AG20443 (cell line): ENCODE measurements at regions not wholly inside any gene's neighbourhood (a gene's known extent, or its start where the extent isn't known, plus 50 kb on each side); places are given as distances from the start of the nearest gene placed in this dataset.

Source experiments
- DNase-seq: peaks from one replicate; pipeline ENCODE4 v3.0.0; 2012; ENCODE audit warnings: low spot score, mixed read lengths

DNA sequence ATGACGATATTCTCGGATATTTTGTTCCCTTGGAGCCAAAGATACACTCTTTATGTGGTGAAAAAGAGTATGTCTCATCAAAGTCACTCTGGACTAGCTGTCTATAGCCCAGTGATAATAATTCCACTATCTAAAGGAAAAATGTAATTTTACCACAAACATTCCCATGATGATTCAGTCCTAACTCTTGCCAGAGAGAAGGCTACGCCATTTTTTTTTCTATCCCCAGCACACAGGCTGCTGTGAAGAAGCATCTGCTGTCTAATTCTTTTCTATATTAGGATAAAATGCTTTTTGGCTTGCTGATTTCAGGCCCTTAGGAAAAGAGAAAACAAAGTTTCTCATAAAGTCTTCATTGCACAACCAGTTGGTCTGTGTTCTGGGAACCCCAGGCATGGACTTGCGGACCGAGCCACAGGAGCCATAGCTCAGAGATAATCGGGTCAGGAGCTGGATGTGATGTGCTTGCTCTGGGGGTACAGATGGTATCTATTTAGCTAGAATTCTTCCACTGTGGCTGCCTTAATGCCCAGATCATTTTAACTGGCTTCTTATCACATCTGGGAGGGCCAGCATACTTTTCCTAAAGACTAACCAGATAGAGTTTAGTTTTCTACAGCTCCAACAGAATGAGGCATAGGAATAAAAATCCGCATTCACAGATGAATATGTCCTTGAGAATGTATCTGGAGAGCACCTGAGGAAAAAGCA is 683.7 kb upstream of the ID4 start:
- peak; percentile 73 for DNase-seq

DNA sequence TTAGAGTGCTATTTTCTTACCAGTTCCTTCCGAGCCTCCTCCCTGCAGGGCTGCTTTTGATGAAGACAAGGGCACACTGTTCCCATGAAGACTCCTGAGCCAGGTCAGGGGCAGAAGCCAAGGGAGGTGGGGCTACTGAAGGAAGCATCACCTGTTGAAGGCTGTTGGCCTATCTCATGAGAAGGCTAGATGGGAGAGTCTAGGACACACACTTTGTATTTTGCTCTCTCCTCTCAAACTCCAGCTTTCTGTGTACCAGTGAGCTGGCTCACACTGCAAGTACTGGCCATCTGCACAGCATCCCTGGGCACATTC is 683.2 kb upstream of the ID4 start:
- DNase-seq, result peak; percentile 11

DNA sequence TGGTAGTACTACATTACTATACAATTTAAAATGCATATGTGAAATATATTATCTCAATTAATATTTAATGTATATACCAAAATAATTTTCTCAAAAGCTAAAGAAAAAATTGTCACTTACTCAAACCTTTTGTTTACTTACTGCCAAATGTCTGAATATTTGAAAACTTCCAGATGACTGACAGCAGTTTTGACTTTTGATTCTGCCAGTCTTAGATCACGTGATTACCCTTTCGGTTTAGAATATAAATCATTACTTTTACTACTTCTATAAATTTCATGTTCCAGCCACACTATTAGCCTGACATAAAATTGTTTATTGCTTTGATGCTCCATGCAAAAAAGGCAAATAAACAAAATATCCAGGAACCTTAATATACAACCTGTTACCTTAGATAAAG is 680.7 kb upstream of the ID4 start:
- no peak for DNase-seq

DNA sequence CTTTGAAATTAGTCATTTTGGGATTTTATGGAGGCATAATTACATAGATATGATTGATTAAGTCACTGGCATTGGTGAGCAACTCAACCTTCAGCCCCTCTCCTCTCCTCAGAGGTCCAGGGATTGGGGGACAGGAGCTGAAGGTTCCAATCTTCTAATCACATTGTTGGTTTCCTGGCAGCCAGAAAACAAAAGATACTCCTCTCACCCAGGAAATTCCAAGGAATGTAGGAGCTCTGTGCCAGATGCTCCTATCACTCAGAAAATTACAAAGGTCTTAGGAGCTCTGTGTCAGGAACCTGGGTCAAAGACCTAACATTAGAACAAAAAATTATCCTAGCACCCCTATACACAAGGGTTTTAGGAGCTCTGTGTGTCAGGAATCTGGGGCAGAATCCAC is 679.7 kb upstream of the ID4 start:
- no peak for DNase-seq

DNA sequence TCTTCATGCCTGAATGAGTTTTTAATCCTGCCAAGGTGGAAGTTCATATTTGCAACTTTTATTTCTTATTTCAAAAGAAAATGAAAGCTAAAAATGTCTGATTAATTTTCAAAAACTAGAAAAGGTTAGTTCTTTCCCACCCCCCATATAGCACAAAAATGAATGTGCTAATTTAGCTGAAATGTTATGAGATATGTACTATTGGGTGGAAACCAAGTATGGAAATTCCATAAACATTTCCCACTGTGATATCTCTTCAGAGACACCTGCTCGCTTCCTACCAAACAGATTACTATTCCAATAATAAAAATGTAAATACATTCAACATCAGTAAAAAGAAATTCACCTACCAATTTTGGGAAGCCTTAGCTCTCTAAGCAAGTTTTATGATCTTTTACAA is 678.6 kb upstream of the ID4 start:
- DNase-seq, result no peak

DNA sequence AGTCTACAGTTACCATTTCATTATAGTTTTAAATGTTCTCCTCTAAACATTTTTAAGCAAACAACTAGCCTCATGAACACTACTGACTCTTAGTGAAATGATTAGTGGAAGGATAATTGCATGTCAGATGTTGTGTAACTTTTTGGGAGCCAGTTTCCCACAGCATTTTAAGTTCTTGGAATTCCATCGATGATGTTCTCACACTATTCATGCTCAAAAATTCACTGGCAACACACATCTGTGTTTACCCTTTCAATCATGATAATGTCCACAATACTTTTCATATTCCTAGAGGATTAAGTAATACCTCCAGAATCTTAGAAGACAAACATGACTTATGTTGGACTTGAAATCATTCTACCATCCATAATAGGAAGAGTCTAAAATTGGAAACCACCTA is 678.1 kb upstream of the ID4 start:
- peak; percentile 52 for DNase-seq

DNA sequence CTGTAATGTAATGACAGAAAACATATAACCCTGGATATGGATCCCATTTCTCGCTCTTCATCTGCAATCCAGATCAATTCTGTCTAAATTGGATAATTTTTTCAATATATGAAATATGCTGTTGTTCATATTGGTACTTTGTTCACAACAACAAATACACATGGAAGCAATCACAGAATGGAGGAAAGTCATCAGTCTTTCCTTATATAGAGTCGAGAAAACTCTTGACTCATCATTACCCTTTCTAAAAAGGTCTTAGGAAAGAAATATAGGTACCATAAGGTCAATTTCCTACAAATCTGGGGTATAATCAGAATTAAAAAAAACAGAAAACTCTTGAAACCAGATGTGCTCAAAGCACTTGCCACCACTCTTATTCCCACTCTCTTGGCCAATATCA is 677.6 kb upstream of the ID4 start:
- no peak for DNase-seq

DNA sequence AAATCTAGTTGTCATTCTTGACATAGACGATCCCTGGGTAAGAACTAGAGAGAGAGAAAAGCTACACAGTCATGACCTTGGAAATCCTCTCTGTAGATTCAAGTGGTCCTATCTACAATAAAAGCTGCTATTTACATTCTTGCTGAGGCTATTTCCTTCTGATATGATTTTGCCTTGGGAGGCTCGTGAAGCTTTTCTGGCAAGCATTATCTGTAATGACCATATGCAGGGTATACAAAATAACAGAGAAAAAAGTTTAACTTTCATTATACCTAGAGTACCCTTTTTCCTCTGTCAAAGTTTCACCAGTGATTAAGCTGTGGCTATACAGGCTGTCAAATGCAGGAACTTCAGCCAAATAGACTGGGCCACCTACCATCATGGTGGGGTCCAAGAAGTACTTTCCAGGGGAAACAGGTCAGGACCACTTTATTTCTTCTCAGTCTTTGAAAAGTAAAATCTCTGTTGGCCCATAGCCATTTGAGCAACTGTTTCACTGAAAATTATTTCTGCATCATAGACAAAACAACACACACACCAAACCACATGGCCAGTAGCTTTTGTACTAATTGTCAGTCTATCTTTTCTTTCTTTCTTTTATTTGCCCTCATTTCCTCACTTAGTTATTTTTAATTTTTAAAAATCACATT is 677.0 kb upstream of the ID4 start:
- no peak for DNase-seq

DNA sequence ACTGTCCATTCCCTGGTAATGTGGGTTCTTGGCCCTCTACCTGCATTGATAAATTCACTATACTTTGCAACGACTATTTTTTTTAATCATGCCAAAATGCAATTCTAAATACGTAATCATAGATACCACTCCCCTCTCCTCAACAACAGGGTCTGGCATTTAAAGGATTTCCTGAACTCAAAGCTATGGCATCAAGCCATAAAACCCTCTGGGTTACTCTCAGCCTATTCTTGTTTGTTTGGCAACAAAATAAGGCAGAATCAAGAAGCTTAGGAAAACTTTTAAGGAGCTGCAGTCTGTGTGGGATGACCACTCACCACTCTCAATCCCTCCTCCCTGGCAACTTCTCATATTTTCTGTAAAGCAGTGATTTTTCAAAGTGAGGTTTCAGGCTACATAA is 669.9 kb upstream of the ID4 start:
- DNase-seq, result no peak

DNA sequence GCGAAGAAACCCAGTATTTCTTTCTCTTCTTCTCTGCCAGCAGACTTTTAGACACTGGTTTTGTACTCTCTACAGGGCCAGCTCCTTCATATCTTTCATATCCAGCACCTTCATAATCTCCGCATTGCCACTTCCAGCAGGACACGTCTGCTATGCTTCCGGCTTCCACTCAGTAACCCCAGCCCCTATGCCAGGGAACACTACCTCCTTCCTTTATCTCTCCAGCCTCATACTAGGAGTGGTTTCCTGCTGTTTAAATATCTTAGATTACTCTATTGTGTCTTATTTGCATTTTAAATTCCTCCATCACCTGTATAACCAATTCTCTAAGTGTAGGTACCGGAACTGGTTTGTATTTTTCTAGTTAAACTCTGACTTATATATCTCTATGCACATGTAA is 667.8 kb upstream of the ID4 start:
- no peak for DNase-seq

DNA sequence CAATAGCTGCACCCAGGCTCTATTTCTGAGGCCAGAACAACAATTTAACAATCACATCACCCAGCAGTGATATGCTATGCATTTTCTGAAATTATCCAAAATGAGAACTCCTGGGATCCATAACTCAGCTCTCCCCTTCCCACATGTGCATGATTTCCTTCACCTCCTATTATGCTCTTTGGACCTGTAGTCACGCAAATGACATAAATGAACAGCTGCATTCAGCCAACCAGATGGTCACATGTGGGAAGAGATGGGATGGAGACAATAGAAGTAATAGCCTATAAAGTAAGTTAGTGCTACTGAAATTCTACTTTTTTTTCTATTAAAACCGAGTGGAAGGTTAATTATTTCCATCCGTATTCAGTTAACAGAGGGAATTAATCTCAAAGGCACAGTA is 662.1 kb upstream of the ID4 start:
- no peak for DNase-seq

DNA sequence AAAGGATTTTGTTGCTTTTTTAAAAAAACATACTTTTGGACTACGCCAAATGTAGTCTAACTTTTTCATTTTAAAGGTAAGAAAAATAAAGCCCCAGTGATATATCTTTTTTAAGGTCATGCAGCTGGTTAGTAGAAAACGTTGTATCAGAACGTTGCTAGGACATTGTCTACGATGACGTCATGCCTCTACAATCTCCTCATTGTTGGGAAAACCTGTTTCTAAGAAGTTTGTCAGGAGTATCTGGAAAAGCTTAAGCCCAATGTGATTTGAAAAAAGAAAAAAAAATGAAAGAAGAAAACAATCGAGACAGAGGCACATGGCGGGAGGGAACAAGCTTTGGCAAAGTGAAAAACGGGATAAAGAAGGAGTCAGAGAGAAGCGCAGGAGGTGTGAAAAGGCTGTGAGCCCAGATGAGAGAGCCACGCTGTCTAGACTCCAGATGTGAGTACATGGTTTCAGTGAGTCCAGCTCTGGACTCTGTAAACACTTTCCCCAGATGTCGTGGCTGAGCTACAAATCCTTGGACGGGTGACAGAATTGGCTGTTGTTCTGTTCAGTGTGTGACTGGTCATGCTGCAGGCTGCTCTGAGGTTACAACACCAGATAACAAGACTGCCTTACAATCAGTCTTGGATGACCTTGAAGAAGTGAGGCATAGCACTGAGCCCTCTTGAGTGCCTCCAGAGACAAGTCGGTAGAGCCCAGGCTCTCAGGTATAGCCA is 656.7 kb upstream of the ID4 start:
- peak; percentile 88 for DNase-seq

DNA sequence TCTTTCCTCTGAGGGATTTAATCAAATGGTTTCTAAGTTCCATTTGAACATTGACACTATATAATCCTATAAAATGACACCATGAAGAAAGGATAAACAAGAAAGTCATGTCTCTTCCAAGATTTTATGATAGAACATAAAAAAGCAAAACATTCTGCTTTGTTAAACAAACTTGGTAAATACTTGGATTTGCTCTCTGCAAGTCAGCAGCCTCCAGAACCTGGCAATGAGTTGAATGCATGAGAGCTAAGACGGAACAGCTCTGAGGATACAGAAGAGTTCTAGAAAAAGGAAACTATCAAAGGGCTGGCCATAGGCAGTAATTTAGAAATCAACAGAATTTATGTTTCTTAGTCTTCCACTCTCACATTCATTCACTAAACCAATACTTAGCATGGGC is 656.0 kb upstream of the ID4 start:
- no peak for DNase-seq

DNA sequence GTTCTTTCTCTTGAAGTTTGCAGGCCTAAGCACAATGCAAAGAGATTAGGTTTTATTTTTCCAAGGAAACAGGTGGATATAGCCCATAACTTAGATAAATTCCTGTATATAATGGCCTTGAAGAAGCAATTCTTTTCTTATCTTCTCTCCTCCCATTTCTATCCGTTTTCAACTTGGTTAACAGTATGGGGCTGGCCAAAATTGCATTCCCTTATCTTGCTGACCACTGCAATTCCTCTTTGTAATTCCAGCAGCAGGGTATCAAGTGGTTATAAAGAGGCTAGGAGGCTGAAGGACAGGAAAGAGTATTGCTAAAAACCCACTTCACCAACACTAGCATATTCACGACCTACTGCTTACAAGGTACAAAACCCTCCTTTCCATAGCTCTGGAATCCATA is 643.5 kb upstream of the ID4 start:
- DNase-seq, result no peak

DNA sequence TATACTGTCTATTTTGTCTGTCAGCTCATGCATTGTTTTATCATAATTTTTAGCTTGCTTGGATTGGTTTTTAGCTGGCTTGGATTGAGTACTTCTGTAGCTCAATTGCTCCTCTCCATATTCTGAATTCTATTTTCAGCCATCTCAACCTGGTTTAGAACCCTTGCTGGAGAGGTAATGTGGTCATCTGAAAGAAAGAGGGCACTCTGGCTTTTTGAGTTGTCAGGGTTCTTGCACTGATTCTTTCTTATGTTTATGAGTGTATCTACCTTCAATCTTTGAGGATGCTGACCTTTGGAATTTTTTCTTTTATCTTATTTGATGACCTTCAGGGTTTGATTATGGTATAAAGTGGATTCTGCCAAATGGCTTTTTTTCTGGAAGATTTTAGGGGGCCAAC is 632.7 kb upstream of the ID4 start:
- DNase-seq, result no peak

DNA sequence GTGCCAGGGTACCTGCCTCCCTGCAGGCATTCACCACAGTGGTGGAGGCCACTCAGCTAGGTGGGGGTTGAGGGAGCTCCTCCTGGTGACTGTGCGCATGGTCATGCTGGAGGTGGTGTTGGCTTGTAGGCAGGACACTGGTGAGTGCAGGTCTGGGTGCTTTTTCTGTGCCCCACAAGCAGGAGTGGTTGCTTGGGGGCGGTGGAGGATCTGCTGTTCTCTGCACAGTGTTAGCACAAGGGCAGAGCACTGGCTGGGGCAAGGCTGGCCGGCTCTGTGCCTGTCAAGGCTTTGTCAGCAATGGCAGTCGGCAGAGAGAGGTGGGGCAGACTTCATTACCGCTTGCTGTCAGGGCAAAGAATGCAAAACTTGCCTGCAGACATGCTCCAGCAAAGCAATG is 632.1 kb upstream of the ID4 start:
- no peak for DNase-seq

DNA sequence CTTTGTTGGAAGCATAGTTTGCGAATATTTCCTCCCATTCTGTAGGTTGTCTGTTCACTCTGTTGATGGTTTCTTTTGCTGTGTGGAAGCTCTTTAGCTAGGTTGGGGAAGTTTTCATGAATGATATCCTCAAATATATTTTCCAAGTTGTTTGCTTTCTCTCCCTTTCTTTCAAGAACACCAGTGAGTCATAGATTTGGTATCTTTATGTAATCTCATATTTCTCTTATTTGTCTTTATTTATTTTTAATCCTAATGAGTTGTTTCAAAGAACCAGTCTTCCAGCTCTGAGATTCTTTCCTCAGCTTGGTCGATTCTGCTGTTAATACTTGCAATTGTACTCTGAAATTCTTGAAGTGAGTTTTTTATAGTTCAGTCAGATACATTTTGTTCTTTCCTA is 628.0 kb upstream of the ID4 start:
- DNase-seq, result no peak

DNA sequence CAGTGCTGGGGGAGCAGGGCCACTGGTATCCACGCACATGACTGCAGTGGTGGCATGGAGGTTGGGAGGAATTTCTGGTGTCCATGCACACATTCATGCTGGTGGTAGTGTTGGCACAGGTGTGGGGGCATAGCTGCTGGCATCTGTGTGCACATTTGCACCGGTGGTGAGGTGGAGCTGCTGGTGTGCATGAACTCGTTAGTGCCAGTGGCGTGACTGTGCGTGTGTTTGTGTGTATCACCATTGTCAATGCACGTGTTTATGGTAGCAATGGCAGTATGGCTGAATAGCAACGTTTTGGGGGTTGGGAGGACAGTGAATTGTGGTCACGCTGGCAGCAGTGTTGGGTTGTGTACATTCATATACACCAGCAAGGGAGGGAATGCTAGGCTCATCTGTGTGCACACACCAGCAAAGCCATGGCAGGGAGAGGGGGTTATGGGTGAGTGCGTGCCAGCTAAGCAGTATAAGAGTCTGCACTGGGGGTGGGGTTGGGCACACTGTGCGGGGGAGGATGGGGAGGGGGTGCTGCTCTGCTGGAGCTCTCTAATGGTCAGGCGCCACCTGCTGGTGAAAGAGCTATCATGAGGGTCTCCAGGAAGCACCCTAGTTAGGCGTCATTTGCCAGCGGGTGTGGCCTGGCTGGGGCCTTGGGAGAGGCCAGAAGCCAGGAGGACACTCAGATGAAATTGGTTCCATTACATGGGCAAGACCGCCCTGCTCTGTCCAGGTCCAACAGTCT is 626.1 kb upstream of the ID4 start:
- DNase-seq, result no peak

DNA sequence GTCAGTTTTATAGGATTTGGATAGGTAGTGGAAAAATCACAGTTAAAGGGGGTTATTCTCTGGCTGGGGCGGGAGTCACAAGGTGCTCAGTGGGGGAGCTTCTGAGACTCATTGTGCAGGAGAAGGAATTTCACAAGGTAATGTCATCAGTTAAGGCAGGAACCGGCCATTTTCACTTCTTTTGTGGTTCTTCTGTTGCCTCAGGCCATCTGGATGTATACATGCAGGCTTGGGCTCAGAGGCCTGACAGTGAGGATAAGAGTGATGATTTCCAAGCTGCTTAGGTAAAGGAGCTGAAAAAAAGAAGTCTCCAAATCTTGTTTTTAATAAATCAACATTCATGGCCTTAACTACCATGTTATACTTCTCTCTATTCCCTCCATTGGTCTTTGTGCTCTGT is 622.9 kb upstream of the ID4 start:
- DNase-seq, result no peak

DNA sequence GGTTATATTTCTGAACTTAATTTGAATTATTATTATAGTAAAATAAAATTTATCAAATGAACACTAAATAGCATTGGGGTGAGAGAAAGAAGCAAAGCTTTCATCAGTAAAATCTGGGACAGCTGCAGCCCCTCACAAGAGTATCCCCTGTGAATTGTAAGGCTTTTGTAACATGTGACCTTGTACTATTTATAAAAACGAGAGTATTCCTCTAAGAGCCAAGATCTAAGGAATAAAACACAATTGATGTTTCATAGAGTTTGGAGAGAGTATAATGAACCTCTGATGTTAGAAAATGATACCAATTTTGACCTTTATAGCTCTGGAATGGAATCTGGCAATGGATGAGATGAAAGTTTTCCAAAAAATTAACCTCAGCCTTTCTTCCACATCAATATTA is 617.2 kb upstream of the ID4 start:
- no peak for DNase-seq

DNA sequence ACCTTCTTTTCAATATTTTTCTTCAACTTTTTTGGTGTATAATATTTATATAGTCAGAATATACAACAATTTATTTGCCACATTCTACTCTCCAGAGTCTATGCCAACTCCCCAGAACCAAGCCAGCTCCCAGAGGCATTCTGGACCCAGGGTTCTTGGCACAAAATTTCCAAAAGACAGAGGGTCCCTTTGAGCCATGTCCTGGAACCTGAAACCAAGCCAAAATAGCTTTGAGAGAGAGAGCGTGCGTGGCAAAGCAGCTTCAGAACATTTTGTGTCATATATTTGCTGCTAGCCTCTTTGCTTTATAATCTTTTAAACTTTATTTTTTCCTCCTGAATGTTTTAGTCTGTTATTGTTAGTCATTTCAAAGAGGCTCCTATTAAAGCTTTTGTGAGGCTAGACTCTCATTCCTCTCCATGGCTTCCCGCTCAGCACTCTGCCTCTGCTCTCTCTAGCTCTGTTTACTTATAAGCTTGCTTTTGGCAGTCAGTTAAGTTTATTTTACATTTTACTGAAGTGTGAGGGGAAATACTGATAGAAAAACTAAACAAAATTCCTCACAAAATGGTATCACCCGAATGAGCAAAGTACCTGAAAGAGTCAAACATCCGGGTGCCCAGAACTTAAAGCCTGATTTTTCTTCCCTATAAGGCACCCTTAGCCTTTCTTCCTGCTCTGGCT is 605.1 kb upstream of the ID4 start:
- DNase-seq, result no peak

DNA sequence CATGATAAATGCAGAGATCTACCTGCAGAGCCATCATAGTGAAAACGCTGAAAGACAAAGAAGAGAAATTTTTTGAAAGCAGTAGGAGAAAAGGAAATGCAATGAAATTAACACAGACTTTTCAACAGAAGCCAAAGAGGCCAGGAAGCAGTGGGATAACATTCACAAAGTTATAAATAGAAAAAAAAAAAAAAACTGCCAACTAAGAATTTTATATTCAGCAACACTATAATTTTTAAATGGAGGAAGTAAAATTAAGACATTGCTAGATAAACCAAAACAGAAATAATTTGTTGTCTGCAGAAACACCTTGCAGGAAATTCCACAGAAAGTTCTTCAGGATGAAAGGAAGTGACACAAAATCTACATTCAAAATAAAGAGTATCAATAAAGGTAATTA is 591.5 kb upstream of the ID4 start:
- DNase-seq, result no peak
